ENCODE measurements at regions not wholly inside any gene's neighbourhood (a gene's known extent, or its start where the extent isn't known, plus 50 kb on each side); places are given as distances from the start of the nearest gene placed in this dataset.

- Histone ChIP-seq H3K36me3 (no peaks in the 10 kb centered on the region), H3K4me3 (ENCODE audit: low read depth, low read length) (no peak overlapping the region), H3K27me3 (no peaks in the 10 kb centered on the region), H3K9me3 (no peaks in the 10 kb centered on the region), H3K4me1 (peaks cover 10% of the 10 kb centered on the region; the same call in 1 of the 2 replicates)
- DNase-seq, result no peak
- TF ChIP-seq, protein P1, sequence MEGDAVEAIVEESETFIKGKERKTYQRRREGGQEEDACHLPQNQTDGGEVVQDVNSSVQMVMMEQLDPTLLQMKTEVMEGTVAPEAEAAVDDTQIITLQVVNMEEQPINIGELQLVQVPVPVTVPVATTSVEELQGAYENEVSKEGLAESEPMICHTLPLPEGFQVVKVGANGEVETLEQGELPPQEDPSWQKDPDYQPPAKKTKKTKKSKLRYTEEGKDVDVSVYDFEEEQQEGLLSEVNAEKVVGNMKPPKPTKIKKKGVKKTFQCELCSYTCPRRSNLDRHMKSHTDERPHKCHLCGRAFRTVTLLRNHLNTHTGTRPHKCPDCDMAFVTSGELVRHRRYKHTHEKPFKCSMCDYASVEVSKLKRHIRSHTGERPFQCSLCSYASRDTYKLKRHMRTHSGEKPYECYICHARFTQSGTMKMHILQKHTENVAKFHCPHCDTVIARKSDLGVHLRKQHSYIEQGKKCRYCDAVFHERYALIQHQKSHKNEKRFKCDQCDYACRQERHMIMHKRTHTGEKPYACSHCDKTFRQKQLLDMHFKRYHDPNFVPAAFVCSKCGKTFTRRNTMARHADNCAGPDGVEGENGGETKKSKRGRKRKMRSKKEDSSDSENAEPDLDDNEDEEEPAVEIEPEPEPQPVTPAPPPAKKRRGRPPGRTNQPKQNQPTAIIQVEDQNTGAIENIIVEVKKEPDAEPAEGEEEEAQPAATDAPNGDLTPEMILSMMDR (IDR thresholded peaks at IDR 0.05; ENCODE audit: low read depth, low read length), result no peak
Measured at GRCh38 chr2:2912731-2913130, 464.9 kb downstream of the EIPR1 start.

DNA sequence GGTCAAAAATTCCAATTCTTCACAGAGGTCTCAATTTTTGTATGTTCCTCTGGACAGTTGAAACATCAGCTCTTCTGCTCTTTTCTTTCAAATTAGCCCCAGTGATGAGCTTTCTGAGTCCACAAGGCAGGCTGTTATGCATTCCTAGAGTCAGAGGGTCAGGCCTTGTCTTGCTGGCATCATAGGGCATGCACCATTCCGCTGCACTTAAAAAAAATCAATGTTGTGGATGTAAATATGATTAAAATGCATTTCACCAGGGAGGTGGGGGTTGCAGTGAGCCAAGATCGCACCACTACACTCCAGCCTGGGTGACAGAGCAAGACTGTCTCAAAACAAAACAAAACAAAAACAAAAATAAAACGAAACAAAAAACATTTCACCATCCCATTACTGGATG lies 465.3 kb downstream of the EIPR1 start:
- H3K9me3 ChIP-seq, result no peaks in the 10 kb centered on the region
- DNase-seq, result no peak
- no peaks in the 10 kb centered on the region for H3K27me3 ChIP-seq
- H3K4me3 ChIP-seq (ENCODE audit: low read depth, low read length), result no peak overlapping the region
- TF ChIP-seq, protein P1 (IDR thresholded peaks at IDR 0.05; ENCODE audit: low read depth, low read length), result no peak
- H3K36me3 ChIP-seq, result no peaks in the 10 kb centered on the region
- H3K4me1 ChIP-seq, result peaks cover 10% of the 10 kb centered on the region; the same call in 1 of the 2 replicates

GRCh38 chr2:2910259-2910658 lies 467.4 kb downstream of the EIPR1 start:
- Histone ChIP-seq H3K27me3 (no peaks in the 10 kb centered on the region), H3K4me1 (peaks cover 10% of the 10 kb centered on the region; the same call in 1 of the 2 replicates), H3K36me3 (no peaks in the 10 kb centered on the region), H3K9me3 (no peaks in the 10 kb centered on the region), H3K4me3 (ENCODE audit: low read depth, low read length) (no peak overlapping the region)
- TF ChIP-seq, protein P1 (IDR thresholded peaks at IDR 0.05; ENCODE audit: low read depth, low read length), result no peak
- DNase-seq, result no peak

DNA sequence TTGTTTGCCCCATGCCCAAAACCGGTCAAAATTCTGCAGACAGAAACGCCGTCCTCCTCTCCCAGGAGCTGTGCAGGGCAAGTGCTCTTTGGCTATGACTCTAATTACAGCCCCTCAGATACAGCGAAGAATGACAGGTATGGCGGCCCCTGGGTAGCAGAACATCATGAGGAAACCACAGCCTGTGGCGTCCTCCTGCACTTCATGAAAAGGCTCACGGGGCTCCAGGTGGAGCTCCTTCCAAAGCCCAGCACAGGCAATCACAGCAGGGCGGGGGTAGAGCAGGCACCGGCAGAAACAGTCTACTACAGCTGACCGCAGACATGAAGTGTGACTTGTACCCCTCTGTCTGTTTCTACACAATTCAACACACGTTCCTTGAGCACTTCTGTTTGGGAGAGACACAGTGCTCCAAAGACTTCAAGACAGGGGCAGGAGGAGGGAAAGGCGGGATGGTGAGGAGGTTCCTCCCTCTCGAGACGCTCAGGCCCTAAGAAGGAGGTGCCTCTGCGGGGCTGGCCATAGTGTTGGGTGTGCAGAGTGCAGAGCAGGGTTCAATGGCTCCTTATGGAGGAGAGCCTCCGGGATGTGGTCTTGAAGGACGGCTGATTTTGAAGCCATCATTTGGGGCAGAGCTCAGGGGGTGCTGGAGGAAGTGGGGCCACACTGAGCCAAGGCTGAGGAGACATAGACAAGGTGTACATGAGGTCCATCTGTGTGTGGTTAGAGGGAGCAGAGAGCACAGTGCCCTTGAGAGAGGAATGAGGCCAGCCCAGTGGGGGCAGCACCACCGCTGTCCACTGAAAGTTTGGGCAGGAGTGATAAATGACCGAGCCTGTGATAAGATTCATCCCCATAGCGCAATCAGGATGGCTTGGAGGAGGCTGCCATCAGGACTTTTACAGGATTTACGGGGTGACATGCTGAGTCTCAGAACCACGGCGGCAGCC lies 468.3 kb downstream of the EIPR1 start:
- peaks cover 3% of the 10 kb centered on the region; the same call in 1 of the 2 replicates for H3K4me1 ChIP-seq
- TF ChIP-seq, protein P1 (IDR thresholded peaks at IDR 0.05; ENCODE audit: low read depth, low read length), result no peak
- H3K4me3 ChIP-seq (ENCODE audit: low read depth, low read length), result no peak overlapping the region
- no peaks in the 10 kb centered on the region for H3K9me3 ChIP-seq
- no peaks in the 10 kb centered on the region for H3K36me3 ChIP-seq
- no peak for DNase-seq
- H3K27me3 ChIP-seq, result no peaks in the 10 kb centered on the region

DNA sequence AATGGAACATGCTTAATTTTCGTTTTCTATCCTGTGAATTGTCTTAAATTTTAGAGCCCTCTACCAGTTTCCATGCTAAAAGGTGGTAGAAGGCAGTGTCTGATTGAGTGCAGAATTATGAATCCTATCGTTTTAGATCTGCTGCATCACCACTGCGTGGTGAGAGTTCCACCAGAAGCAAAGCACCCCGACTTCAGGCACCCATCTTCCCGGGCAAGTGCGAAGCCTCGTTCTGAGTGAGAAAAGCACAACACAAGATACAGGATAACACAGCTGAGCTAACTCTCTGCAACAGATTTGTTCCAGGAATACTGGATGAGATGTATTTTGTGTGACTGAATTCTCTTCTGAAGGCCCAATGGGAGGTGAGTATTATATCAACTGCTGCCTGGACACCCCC lies 471.5 kb downstream of the EIPR1 start:
- no peak overlapping the region for H3K4me3 ChIP-seq (ENCODE audit: low read depth, low read length)
- H3K4me1 ChIP-seq, result peaks cover 7% of the 10 kb centered on the region; the same call in 1 of the 2 replicates
- H3K27me3 ChIP-seq, result no peaks in the 10 kb centered on the region
- no peaks in the 10 kb centered on the region for H3K36me3 ChIP-seq
- no peaks in the 10 kb centered on the region; the same call in 1 of the 2 replicates for H3K9me3 ChIP-seq
- TF ChIP-seq, protein P1 (IDR thresholded peaks at IDR 0.05; ENCODE audit: low read depth, low read length), result no peak
- no peak for DNase-seq

Measured in BE2C (cell line).